ENCODE measurements at regions not wholly inside any gene's neighbourhood (a gene's known extent, or its start where the extent isn't known, plus 50 kb on each side); places are given as distances from the start of the nearest gene placed in this dataset.

DNA sequence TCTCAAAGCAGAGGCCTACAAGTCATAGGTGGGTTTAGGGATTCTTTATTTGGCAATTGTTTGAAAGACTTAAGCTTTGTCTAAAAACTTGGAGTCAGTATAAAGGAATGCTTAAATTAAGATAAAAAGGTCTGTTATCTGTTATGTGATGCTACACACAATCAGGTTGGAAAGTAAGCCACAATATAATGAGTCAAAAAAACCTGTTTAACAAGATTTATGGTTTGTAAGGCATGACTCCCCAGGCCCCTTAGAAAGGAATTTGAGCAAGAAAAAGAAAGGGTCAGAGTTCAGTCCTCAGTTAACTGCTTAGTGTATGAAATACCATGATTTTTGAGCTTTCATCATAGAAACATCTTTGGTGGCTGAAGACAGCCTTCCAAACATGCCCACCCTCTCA, 66.8 kb upstream of the HMGN3 start:
- TF ChIP-seq POLR2AphosphoS5 (IDR thresholded peaks at IDR 0.05; ENCODE audit: low read depth, low read length): no peak
- no peak for TF ChIP-seq FOXP2 (optimal IDR thresholded peaks at IDR 0.05; ENCODE audit: borderline replicate concordance, extremely low read depth, extremely low read length, insufficient read depth)
- TF ChIP-seq, protein P1, sequence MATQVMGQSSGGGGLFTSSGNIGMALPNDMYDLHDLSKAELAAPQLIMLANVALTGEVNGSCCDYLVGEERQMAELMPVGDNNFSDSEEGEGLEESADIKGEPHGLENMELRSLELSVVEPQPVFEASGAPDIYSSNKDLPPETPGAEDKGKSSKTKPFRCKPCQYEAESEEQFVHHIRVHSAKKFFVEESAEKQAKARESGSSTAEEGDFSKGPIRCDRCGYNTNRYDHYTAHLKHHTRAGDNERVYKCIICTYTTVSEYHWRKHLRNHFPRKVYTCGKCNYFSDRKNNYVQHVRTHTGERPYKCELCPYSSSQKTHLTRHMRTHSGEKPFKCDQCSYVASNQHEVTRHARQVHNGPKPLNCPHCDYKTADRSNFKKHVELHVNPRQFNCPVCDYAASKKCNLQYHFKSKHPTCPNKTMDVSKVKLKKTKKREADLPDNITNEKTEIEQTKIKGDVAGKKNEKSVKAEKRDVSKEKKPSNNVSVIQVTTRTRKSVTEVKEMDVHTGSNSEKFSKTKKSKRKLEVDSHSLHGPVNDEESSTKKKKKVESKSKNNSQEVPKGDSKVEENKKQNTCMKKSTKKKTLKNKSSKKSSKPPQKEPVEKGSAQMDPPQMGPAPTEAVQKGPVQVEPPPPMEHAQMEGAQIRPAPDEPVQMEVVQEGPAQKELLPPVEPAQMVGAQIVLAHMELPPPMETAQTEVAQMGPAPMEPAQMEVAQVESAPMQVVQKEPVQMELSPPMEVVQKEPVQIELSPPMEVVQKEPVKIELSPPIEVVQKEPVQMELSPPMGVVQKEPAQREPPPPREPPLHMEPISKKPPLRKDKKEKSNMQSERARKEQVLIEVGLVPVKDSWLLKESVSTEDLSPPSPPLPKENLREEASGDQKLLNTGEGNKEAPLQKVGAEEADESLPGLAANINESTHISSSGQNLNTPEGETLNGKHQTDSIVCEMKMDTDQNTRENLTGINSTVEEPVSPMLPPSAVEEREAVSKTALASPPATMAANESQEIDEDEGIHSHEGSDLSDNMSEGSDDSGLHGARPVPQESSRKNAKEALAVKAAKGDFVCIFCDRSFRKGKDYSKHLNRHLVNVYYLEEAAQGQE (IDR thresholded peaks at IDR 0.05; ENCODE audit: insufficient read depth in 1 of 2, low read depth in 2 of 2, low read length in 2 of 2): no peak
- no peak for TF ChIP-seq SIN3A (IDR thresholded peaks at IDR 0.05; ENCODE audit: borderline replicate concordance, insufficient read depth, low read length)

All from PFSK-1 (cell line).